RWPE2 (cell line): ENCODE measurements at regions not wholly inside any gene's neighbourhood (a gene's known extent, or its start where the extent isn't known, plus 50 kb on each side); places are given as distances from the start of the nearest gene placed in this dataset.

ENCODE experiments used
- ATAC-seq: fragments of 200-7000 bp; cut with Tn5 transposase; 3 replicates; pipeline ENCODE4 v1.9.1; 2021; ENCODE audit warnings: low read depth
- DNase-seq: peaks from one replicate; pipeline ENCODE4 v3.0.0-alpha.2; 2020; ENCODE audit warnings: low spot score
- H3K27ac ChIP-seq: fragments of 450-650 bp; 2 replicates; pipeline ENCODE4 v1.5.1; 2017; ENCODE audit warnings: mild to moderate bottlenecking; ENCODE audit not compliant: poor library complexity, severe bottlenecking
- H3K27me3 ChIP-seq: fragments of 250-450 bp; sonication (Bioruptor Pico); 2 replicates; pipeline ENCODE4 v1.5.1; 2021; ENCODE audit warnings: mild to moderate bottlenecking, moderate library complexity; ENCODE audit not compliant: insufficient read depth, poor library complexity, severe bottlenecking
- H3K36me3 ChIP-seq: fragments of 250-450 bp; sonication (Bioruptor Pico); 2 replicates; pipeline ENCODE4 v1.5.1; 2020; ENCODE audit warnings: low read depth, mild to moderate bottlenecking, moderate library complexity
- H3K4me1 ChIP-seq: fragments of 250-450 bp; sonication (Bioruptor Pico); 2 replicates; pipeline ENCODE4 v1.5.1; 2021; ENCODE audit warnings: mild to moderate bottlenecking, moderate library complexity; ENCODE audit not compliant: insufficient read depth, poor library complexity, severe bottlenecking
- H3K4me3 ChIP-seq: fragments of 250-450 bp; sonication (Bioruptor Pico); 2 replicates; pipeline ENCODE4 v1.5.1; 2021; ENCODE audit warnings: mild to moderate bottlenecking, moderate library complexity; ENCODE audit not compliant: severe bottlenecking
- H3K9me3 ChIP-seq: fragments of 250-450 bp; sonication (Bioruptor Pico); 2 replicates; pipeline ENCODE4 v1.5.1; 2021; ENCODE audit warnings: mild to moderate bottlenecking, moderate library complexity; ENCODE audit not compliant: severe bottlenecking
- TF ChIP-seq, protein P1 (sequence below): fragments of 450-650 bp; IDR thresholded peaks from one replicate; pipeline ENCODE4 v1.5.1; 2017; ENCODE audit warnings: mild to moderate bottlenecking, moderate library complexity; ENCODE audit not compliant: poor library complexity, severe bottlenecking

DNA sequence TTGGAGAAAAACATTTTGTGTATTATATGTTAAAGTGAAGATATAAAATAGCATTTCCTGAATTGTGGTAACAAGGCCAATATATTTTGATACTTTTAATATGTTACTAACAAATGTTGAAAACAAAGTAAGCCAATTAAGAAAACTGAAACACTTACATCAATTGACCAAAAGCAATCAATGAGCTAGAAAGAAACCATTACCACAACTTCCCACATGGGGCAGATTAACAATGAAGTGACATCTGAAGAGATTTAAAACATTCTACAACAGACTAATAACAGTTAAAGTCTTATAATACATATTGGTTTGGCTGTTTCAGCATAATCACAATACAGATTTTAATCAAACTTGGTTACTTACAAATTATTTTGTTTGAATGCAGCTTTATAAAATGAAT, 282.4 kb upstream of the NETO1 start:
- Histone ChIP-seq H3K27me3 (no peaks in the 10 kb centered on the region), H3K36me3 (no peaks in the 10 kb centered on the region), H3K9me3 (no peaks in the 10 kb centered on the region), H3K4me3 (no peak overlapping the region), H3K4me1 (peaks cover 6% of the 10 kb centered on the region), H3K27ac (no peak overlapping the region)
- TF ChIP-seq, protein P1, sequence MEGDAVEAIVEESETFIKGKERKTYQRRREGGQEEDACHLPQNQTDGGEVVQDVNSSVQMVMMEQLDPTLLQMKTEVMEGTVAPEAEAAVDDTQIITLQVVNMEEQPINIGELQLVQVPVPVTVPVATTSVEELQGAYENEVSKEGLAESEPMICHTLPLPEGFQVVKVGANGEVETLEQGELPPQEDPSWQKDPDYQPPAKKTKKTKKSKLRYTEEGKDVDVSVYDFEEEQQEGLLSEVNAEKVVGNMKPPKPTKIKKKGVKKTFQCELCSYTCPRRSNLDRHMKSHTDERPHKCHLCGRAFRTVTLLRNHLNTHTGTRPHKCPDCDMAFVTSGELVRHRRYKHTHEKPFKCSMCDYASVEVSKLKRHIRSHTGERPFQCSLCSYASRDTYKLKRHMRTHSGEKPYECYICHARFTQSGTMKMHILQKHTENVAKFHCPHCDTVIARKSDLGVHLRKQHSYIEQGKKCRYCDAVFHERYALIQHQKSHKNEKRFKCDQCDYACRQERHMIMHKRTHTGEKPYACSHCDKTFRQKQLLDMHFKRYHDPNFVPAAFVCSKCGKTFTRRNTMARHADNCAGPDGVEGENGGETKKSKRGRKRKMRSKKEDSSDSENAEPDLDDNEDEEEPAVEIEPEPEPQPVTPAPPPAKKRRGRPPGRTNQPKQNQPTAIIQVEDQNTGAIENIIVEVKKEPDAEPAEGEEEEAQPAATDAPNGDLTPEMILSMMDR: peak; percentile 27
- DNase-seq (no peak), ATAC-seq (no peak)

DNA sequence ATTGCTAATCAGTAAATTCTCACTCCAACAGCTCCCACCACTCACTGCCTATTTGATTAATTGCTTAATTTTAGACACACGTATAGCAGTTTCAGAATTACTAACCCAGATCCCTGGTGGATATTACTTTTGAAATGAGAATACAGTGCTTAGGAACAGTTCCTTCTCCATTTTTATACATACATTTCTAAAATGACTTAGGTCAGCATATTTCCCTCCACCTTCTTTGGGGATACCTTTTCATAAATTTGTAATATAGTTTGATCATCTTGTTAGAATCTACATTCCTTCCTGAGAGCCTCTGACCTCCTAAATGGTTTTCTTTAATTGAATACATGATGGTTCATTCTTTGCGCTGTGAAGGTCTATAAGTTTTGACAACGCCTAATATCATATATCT, 279.8 kb upstream of the NETO1 start:
- H3K36me3 ChIP-seq: no peaks in the 10 kb centered on the region
- no peaks in the 10 kb centered on the region for H3K27me3 ChIP-seq
- no peak overlapping the region for H3K27ac ChIP-seq
- no peak for ATAC-seq
- TF ChIP-seq, protein P1: no peak
- H3K4me3 ChIP-seq: no peak overlapping the region
- DNase-seq: no peak
- H3K9me3 ChIP-seq: no peaks in the 10 kb centered on the region
- H3K4me1 ChIP-seq: no peaks in the 10 kb centered on the region

DNA sequence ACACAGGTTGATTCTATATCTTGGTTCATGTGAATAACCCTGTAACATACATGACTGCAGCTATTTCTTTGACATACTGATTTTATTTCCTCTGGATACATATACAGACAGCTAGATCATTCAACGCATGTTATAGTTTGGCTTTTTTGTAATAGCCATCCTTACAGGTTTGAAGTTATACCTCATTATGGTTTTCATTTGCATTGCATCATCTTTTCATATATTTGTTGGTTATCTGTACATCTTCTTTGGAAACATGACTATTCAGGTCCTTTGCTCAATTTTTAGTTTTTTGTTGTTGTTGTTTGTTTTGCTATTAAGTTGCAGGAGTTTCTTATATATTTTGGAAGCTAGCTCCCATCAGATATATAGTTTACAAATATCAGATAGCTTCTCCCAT, 276.2 kb upstream of the NETO1 start:
- H3K9me3 ChIP-seq: no peaks in the 10 kb centered on the region
- TF ChIP-seq, protein P1: no peak
- no peak overlapping the region for H3K4me3 ChIP-seq
- H3K4me1 ChIP-seq: no peaks in the 10 kb centered on the region
- H3K36me3 ChIP-seq: no peaks in the 10 kb centered on the region
- no peak overlapping the region for H3K27ac ChIP-seq
- no peak for ATAC-seq
- DNase-seq: no peak
- no peaks in the 10 kb centered on the region for H3K27me3 ChIP-seq

DNA sequence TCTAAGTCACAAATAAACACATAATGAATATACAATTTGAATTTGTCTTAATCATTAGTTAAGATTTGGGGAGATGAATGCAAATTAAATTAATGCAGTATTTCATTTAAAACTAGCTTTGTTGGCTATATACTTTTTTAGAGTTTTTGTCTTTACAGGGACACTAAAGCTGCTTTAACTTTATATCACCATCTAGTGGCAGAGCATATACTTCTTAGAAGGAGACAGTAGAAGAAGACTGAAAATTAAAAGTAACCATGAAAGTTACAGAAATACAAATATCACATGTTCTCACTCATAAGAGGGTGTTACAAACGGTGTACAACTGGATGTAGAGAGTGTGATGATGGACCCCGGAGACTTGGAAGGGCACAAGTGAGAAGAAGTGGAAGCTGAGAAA, 268.3 kb upstream of the NETO1 start:
- H3K9me3 ChIP-seq: no peaks in the 10 kb centered on the region
- DNase-seq: no peak
- H3K27ac ChIP-seq: no peak overlapping the region
- TF ChIP-seq, protein P1: peak; percentile 76
- no peak overlapping the region for H3K4me3 ChIP-seq
- no peaks in the 10 kb centered on the region for H3K4me1 ChIP-seq
- 0 out of 3 replicates have a peak, but pooled peaks have one; percentile 51 for ATAC-seq
- no peaks in the 10 kb centered on the region for H3K27me3 ChIP-seq
- H3K36me3 ChIP-seq: no peaks in the 10 kb centered on the region

DNA sequence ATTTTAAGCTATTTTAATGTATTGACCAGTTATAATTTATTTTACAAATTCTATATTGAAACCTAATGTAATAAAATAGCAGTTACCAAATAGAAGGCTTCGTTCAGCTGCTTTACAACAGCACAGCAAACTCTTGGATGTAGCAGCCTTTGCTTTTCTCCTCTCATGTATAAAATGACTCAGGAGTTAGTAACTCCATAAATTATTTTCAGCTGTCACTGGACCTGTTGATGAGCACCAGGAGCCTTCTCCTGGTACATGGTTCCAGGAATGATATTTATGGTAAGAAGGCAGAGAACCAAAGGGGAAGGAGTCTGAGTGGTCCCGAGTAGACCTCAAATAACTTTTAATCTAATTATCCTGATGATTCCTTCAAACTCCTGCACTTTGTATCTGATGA, 256.4 kb upstream of the NETO1 start:
- Histone ChIP-seq H3K27me3 (no peaks in the 10 kb centered on the region), H3K9me3 (no peaks in the 10 kb centered on the region)

More for the DNA sequence above, 256.4 kb upstream of the NETO1 start:
- H3K4me1 ChIP-seq: no peaks in the 10 kb centered on the region
- H3K27ac ChIP-seq: no peak overlapping the region
- ATAC-seq: peak; percentile 64; the same call in 2 of the 3 replicates
- no peaks in the 10 kb centered on the region for H3K36me3 ChIP-seq
- TF ChIP-seq, protein P1: no peak
- no peak for DNase-seq
- no peak overlapping the region for H3K4me3 ChIP-seq
